ENCODE measurements at regions not wholly inside any gene's neighbourhood (a gene's known extent, or its start where the extent isn't known, plus 50 kb on each side); places are given as distances from the start of the nearest gene placed in this dataset.

- Mint-ChIP-seq H3K4me1 (no peaks in the 10 kb centered on the region), H3K9me3 (peaks cover 31% of the 10 kb centered on the region), H3K27ac (no peak overlapping the region), H3K36me3 (ENCODE audit: low read depth) (no peaks in the 10 kb centered on the region), H3K27me3 (ENCODE audit: low read depth) (peaks cover 16% of the 10 kb centered on the region), H3K4me3 (no peak overlapping the region)
- no peak for TF ChIP-seq CTCF (IDR thresholded peaks at IDR 0.05; ENCODE audit: unreplicated experiment in 3 of 3)
Measured at GRCh38 chr1:5555853-5556252, 436.4 kb downstream of the NPHP4 start.

GRCh38 chr1:5554784-5555183 lies 437.4 kb downstream of the NPHP4 start:
- Mint-ChIP-seq H3K4me1 (no peaks in the 10 kb centered on the region), H3K36me3 (ENCODE audit: low read depth) (no peaks in the 10 kb centered on the region), H3K27me3 (ENCODE audit: low read depth) (peaks cover 16% of the 10 kb centered on the region), H3K9me3 (peaks cover 29% of the 10 kb centered on the region), H3K4me3 (no peak overlapping the region), H3K27ac (no peak overlapping the region)
- no peak for TF ChIP-seq CTCF (IDR thresholded peaks at IDR 0.05; ENCODE audit: unreplicated experiment in 3 of 3)

- H3K9me3 Mint-ChIP-seq, result peaks cover 29% of the 10 kb centered on the region
- H3K27me3 Mint-ChIP-seq (ENCODE audit: low read depth), result peaks cover 16% of the 10 kb centered on the region
- no peaks in the 10 kb centered on the region for H3K36me3 Mint-ChIP-seq (ENCODE audit: low read depth)
- no peak overlapping the region for H3K4me3 Mint-ChIP-seq
- no peak for TF ChIP-seq CTCF (IDR thresholded peaks at IDR 0.05; ENCODE audit: unreplicated experiment in 3 of 3)
- no peaks in the 10 kb centered on the region for H3K4me1 Mint-ChIP-seq
- H3K27ac Mint-ChIP-seq, result no peak overlapping the region
Measured at GRCh38 chr1:5554111-5554510, 438.1 kb downstream of the NPHP4 start.

- Mint-ChIP-seq H3K27ac (no peak overlapping the region), H3K4me3 (no peak overlapping the region), H3K9me3 (peaks cover 19% of the 10 kb centered on the region), H3K36me3 (ENCODE audit: low read depth) (no peaks in the 10 kb centered on the region), H3K4me1 (no peaks in the 10 kb centered on the region), H3K27me3 (ENCODE audit: low read depth) (peaks cover 16% of the 10 kb centered on the region)
- no peak for TF ChIP-seq CTCF (IDR thresholded peaks at IDR 0.05; ENCODE audit: unreplicated experiment in 3 of 3)
Measured at GRCh38 chr1:5552787-5553484, 439.3 kb downstream of the NPHP4 start.

GRCh38 chr1:5551274-5551975 lies 440.8 kb downstream of the NPHP4 start:
- Mint-ChIP-seq H3K9me3 (peaks cover 14% of the 10 kb centered on the region), H3K27ac (no peak overlapping the region), H3K4me3 (no peak overlapping the region), H3K4me1 (no peaks in the 10 kb centered on the region), H3K36me3 (ENCODE audit: low read depth) (no peaks in the 10 kb centered on the region), H3K27me3 (ENCODE audit: low read depth) (peaks cover 16% of the 10 kb centered on the region)
- TF ChIP-seq CTCF (IDR thresholded peaks at IDR 0.05; ENCODE audit: unreplicated experiment in 3 of 3), result no peak

- no peaks in the 10 kb centered on the region for H3K4me1 Mint-ChIP-seq
- H3K27ac Mint-ChIP-seq, result no peak overlapping the region
- peaks cover 6% of the 10 kb centered on the region for H3K9me3 Mint-ChIP-seq
- TF ChIP-seq CTCF (IDR thresholded peaks at IDR 0.05; ENCODE audit: unreplicated experiment in 3 of 3), result no peak
- H3K27me3 Mint-ChIP-seq (ENCODE audit: low read depth), result peaks cover 10% of the 10 kb centered on the region
- H3K4me3 Mint-ChIP-seq, result no peak overlapping the region
- no peaks in the 10 kb centered on the region for H3K36me3 Mint-ChIP-seq (ENCODE audit: low read depth)
Measured at GRCh38 chr1:5548266-5548665, 444.0 kb downstream of the NPHP4 start.
